Left lobe of liver (tissue), 2 donors: ENCODE measurements at regions not wholly inside any gene's neighbourhood (a gene's known extent, or its start where the extent isn't known, plus 50 kb on each side); places are given as distances from the start of the nearest gene placed in this dataset.

ENCODE experiments used
- ATAC-seq: fragments of 200-7000 bp; cut with Tn5 transposase; one replicate; pipeline ENCODE4 v1.9.1; 2020; ENCODE audit warnings: mild to moderate bottlenecking, moderate library complexity
- DNase-seq: peaks from one replicate; pipeline ENCODE4 v3.0.0-alpha.2; 2020; ENCODE audit warnings: low spot score
- donor health status: DM: no; HTN: no; CAD: no; lungs with moderate emphysema.
- donor health status: DM: no; HTN: yes; CAD: no.

DNA sequence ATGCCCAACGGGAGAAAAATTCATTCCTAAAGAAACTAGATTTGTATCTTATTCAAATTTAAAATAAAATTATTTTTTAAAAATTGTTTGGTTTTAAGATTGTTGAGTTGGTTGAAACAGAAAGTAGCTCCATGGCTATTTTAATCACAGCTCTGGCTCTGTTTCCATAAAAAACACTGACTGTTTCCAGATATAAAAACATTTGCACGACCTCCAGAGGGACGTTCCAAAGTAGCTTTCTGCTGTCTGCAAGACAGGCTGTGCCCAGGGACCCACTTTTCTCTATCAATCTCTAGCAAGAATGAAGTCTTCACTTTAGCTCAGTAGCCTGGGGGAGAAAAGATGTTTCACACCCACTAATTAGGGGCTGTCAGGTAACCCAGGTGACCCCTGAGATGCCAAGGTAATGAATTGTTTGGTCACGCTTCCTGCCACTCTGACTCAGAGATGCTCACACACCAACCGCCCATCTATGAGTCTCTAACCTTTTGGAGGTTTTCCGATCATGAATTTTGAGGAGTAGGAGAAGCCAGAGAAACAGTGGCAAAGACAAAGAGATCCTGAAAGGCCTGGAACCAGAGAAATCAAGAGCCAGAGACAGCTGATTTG is 220.1 kb upstream of the SOX9 start:
- ATAC-seq (no peak), DNase-seq (no peak)

DNA sequence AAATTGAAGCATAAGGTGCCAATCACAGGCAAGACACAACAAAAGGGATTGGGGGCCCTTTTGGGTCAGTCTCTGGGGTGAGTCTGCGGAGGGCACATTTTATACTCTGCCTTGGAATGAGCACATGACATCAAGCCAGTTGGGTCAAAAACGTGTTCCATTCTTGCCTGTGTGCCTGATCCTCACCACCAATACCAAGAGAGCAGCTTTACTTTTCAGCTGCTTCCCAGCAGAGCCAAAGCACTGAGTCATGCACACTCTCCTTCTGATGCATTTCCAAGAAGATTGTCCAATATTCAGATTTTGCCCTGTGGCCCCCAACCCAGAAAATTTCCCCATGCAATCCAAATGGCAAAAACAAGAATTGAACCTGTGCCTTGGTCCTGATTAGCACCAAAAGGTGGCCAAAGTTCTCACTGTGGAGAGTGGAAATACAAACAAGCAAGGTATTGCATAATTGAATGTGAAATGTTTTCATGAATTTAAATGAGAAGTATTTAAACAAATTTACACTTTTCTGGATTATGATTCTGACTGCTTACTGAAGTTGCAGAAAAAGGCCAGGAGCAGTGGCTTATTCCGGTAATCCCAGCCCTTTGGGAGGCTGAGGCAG is 217.8 kb upstream of the SOX9 start:
- ATAC-seq = no peak

GRCh38 chr17:71905376-71906031 is 215.3 kb upstream of the SOX9 start:
- ATAC-seq = no peak
- DNase-seq = no peak

More for the DNA sequence above, 217.8 kb upstream of the SOX9 start:
- DNase-seq = no peak

GRCh38 chr17:71909155-71909554 is 211.7 kb upstream of the SOX9 start:
- DNase-seq (no peak), ATAC-seq (no peak)

- DNase-seq (no peak), ATAC-seq (no peak)
Measured at GRCh38 chr17:71910002-71910401, 210.8 kb upstream of the SOX9 start.

DNA sequence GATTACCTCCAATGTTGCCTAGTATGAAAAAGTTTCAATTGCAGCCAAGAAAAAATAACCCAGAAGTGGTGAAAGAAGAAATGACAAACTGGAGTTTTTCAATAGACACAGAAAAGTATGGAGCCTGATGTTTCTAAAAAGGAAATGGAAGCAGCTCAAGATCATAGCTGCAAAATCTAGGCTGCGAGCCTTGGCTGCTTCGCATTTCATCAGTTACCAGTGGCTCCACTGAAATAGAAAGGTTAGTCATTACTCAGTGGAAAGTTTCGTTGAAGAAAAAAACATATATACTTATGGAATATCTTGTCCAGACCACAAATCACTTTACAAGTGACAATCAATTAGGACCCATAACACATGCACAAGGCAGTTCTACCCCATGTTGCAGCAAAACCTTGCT is 206.8 kb upstream of the SOX9 start:
- ATAC-seq (no peak), DNase-seq (no peak)

GRCh38 chr17:71914812-71915211 is 206.0 kb upstream of the SOX9 start:
- no peak for ATAC-seq
- DNase-seq = no peak

DNA sequence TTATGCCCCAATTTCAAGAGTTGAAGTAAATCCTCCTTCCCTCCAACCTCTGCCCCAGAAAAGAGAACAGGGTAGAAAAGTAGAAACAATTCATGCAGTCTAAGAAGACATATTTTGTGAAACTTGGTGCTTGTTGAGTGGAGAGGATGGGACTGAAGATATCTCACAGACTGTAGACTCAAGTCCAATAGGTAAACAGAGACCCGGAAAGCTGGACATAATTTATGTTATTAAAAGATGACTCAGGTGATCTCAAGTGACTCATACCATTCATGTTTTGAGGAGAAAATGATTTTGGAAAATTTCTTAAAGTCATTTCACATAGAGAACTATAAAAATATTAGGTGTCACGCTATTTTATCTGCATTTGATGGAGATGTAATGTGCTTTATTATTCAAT is 203.1 kb upstream of the SOX9 start:
- ATAC-seq (no peak), DNase-seq (no peak)

DNA sequence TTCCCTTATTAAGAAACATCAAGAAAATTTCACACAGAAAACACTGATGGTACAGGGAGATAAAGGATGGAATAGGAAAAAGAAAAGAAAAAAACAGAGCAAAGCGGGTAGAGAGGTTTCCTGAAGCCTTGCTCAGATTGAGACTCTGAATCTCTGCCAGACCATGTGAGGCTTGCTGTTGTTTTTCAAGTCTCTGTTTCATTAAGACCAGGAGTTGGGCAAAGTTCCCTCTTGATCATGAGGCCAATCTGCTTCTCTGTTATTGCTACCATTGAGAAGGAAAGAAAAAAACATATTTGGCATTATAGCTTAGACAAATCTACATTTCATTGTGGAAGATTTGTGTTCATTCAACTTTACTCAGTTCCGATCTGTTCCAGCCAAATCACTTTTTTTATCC is 201.6 kb upstream of the SOX9 start:
- DNase-seq (no peak), ATAC-seq (no peak)

- no peak for ATAC-seq
- no peak for DNase-seq
Measured at GRCh38 chr17:71919896-71920295, 200.9 kb upstream of the SOX9 start.

GRCh38 chr17:71921796-71922195 is 199.0 kb upstream of the SOX9 start:
- DNase-seq (no peak), ATAC-seq (no peak)

DNA sequence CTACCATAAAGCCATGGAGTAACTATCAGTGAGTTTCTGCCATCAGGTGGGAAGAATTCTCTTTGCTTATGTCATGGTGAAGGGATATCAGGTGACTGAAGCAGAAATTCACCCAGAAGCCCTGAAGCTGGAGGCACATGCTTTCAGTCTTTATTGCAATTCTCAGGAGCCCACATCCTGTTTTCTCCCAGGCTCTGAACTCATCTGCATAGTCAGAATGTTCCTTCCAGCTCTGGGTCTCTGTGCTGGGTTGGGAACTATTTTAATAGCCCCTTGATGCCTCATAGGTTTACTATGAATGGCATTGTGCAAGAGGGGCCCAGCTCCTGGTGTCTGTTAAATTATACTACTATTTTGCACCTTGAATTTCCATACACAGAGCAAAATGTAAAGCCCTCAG is 198.4 kb upstream of the SOX9 start:
- DNase-seq = no peak
- ATAC-seq = no peak

DNA sequence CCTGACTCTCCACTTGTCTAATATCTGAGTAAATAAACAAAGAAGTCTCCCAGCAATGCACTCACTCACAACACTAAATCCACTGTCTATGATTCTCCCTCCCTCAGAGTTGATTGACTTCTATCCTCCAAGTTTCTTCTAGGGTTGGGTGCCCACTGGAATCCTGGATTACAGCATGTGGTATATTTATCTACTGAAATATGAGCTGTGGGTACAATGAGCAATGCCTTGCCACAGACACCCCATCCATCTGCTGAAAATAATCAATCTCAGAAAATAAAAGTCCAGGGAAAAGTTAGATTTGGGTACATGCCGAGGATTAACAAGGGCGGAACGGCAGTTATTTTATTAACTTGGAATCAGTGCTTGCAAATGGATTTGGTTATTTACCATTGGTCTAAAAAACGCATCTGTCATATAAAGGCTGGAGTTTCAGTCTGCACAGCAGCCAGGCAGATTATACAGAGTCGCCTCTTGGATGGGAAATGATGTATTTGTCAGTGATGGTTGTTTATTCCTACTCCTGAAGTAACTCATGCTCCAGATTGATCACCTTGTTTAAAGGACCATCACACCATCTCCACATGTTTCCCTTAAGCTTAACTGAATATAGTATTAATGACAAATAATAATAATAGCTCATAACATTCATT is 193.9 kb upstream of the SOX9 start:
- no peak for ATAC-seq
- no peak for DNase-seq

DNA sequence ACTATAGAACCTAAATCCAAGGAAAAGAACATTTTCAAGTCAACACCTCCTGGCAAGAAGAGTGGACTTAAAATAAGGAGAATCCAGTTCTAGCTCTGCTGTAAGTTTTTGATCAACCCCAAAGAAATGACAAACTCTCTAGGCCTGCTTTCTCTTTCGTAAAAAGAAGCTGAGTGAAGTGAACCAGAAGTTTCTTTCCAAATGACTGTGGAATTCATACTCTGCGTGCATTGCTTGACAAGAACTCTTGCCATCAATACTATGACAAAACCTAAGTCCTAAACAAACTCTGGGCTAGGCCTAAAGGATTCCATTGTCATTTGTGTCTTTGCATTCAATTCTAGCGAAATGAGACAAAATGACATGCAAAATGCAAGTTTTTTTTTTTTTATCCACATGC is 187.5 kb upstream of the SOX9 start:
- ATAC-seq (no peak), DNase-seq (no peak)

GRCh38 chr17:71934520-71934919 is 186.3 kb upstream of the SOX9 start:
- ATAC-seq (no peak), DNase-seq (no peak)

DNA sequence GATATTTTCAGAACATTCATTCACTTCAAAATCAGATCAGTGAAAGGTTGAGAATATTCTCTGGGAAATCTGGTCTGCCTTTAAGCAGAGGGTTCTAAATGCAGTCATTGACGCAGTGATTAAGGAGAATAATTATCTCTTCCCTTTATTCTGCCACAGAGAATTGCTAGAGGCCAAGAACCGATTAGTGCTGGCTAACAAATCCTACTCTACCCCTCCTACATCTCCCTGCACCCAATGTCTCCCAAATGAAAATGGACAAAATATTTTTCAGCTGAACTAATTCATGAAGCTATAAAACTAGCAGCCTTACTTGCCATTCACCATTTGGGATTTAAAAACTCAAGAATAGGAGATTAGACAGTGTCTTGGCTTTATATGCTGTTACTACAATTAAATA is 185.5 kb upstream of the SOX9 start:
- DNase-seq = no peak
- no peak for ATAC-seq

- ATAC-seq (no peak), DNase-seq (no peak)
Measured at GRCh38 chr17:71936977-71937376, 183.8 kb upstream of the SOX9 start.

DNA sequence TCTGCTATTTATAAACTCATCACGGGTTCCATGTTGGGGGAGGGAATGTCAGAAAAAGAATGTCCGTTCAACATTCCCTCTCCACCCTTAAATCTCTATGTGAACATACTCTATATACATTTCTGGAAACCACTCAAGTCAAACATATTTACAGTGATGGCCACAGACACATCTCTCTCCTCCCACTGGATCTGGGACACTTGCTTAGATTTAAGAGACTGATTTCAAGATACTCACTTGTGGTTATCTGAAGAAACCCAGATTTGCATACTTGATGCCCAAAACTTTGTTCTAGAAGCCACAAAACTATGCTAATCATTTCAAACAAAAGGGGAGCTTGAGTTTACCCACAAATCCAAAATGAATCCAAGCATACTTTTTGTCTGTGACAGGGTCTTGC is 182.9 kb upstream of the SOX9 start:
- no peak for ATAC-seq
- no peak for DNase-seq

- no peak for DNase-seq
- ATAC-seq = no peak
Measured at GRCh38 chr17:71938340-71939010, 182.3 kb upstream of the SOX9 start.

DNA sequence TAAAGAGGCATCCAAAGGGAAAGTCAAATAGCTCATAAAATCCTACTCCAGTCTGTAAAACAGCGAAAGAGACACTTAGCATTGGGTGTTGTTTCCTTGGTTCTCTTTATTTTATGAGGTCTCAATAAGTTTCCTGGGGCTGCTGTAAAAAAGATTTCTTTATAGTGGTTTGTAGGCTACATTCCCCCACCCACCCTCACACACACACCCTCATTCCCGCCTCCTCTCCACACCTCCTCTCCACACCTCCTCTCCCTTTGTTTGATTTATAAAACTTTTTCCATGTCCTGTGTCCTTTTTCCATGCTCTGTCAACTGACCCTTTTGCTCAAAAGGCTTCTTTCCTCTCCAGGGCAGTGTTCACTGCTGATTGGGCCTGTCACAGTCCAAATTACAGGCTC is 178.9 kb upstream of the SOX9 start:
- DNase-seq (no peak), ATAC-seq (no peak)

DNA sequence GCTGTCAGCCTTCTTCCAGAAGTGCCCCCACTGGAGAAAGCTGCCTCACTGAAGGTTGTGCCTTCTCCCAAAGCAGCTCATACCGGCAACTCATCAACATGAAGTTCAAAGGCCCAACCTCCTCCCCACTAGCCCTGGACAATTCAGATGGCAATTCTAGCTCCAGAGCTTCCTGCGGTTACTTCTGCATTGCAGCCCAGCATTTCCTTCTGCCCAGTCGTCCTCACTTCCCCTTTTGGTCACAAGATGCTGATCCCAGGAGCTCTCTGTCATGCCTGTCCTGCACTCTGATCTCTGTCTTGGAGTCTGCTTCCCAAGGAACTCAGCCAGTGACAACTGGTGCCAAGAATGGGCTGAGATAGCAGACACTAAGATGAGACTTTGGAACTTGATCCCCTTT is 178.2 kb upstream of the SOX9 start:
- ATAC-seq (peak; percentile 21), DNase-seq (no peak)
